ENCODE measurements at regions not wholly inside any gene's neighbourhood (a gene's known extent, or its start where the extent isn't known, plus 50 kb on each side); places are given as distances from the start of the nearest gene placed in this dataset.

DNA sequence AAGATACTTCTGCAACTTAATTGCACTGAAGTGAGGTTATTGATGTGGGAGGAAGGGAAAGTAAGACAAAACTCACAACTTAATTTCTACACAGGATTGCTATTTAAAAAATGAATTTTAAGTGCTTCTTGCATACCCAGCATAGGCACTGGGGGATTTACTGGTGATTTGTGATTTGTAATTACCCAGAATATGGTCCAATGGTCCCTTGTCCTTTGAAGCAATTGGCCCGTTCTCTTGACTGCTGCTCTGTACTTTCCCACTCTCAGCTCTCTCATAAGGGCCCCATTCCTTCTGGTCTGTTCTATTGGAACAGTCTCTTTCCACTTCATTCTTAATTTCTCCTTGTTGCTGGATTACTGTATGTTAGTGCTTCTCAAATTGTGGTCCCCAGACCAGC is 75.4 kb upstream of the SPATA31D4 start:
- no peaks in the 10 kb centered on the region for H3K9me3 ChIP-seq
- 79% methylated on average over 1 of the region's 1 CpG for whole genome bisulfite sequencing (ENCODE audit: missing lambda C conversion rate)
- no peak for FAIRE-seq

DNA sequence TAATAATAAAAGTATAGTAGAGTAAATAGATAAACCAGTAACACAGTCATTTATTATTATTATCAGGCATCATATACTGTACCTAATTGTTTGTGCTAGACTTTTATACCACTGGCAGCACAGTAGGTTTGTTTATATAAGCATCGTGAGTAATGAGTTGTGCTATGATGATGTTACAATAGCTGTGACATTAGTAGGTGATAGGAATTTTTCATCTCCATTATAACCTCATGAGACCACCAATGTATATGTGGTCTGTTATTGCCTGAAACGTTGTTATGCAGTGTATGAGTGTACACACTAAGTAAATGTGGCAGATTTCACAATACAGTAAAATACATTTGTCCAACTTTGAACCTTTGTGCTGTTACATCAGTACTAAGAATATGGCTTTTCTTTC is 72.7 kb upstream of the SPATA31D4 start:
- ChIA-PET POLR2A (no interaction called here), CTCF (interaction anchor here (1.0 to 1.2 kb wide), 2 partner anchors 12 to 50 kb away, joined by 4 to 5 read pairs; no protein-coding TSS in a partner anchor)
- ATAC-seq (peak; percentile 70 to 86), DNase-seq (ENCODE audit: low read depth in 1 of 2, low spot score in 1 of 2) (peak in 1 of 2 experiments; percentile 44), FAIRE-seq (no peak)
- Histone ChIP-seq H3K4me1 (peaks cover 13% of the 10 kb centered on the region), H3K4me2 (peak overlapping the region; percentile 45), H3K27ac (peak overlapping the region in 1 of 2 experiments; percentile 13; a peak in 1 of 6 replicates), H3K9me3 (no peaks in the 10 kb centered on the region), H3K4me3 (no peak overlapping the region)
- TF ChIP-seq, protein P1, sequence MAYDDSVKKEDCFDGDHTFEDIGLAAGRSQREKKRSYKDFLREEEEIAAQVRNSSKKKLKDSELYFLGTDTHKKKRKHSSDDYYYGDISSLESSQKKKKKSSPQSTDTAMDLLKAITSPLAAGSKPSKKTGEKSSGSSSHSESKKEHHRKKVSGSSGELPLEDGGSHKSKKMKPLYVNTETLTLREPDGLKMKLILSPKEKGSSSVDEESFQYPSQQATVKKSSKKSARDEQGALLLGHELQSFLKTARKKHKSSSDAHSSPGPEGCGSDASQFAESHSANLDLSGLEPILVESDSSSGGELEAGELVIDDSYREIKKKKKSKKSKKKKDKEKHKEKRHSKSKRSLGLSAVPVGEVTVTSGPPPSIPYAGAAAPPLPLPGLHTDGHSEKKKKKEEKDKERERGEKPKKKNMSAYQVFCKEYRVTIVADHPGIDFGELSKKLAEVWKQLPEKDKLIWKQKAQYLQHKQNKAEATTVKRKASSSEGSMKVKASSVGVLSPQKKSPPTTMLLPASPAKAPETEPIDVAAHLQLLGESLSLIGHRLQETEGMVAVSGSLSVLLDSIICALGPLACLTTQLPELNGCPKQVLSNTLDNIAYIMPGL (CRISPR knock-in tag; IDR thresholded peaks at IDR 0.05; ENCODE audit: borderline replicate concordance): no peak
- TF ChIP-seq, protein P2, sequence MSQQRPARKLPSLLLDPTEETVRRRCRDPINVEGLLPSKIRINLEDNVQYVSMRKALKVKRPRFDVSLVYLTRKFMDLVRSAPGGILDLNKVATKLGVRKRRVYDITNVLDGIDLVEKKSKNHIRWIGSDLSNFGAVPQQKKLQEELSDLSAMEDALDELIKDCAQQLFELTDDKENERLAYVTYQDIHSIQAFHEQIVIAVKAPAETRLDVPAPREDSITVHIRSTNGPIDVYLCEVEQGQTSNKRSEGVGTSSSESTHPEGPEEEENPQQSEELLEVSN (IDR thresholded peaks at IDR 0.05; ENCODE audit: borderline replicate concordance, low read depth): no peak
- TF ChIP-seq CBX2 (IDR thresholded peaks at IDR 0.05; ENCODE audit: borderline replicate concordance, low read depth): no peak
- TF ChIP-seq ESRRA (IDR thresholded peaks at IDR 0.05; ENCODE audit: borderline replicate concordance, low read length): no peak
- no peak for TF ChIP-seq HEYL (CRISPR knock-in tag; IDR thresholded peaks at IDR 0.05)
- TF ChIP-seq FOSL2 (IDR thresholded peaks at IDR 0.05): no peak
- peak; percentile 73 for TF ChIP-seq FOSL2 (CRISPR knock-in tag; IDR thresholded peaks at IDR 0.05)
- no peak for TF ChIP-seq BHLHE40 (IDR thresholded peaks at IDR 0.05; ENCODE audit: low read depth, low read length)
- TF ChIP-seq GATA3 (IDR thresholded peaks at IDR 0.05; ENCODE audit: borderline replicate concordance): peak; percentile 27; the same call in 1 of the 2 replicates
- TF ChIP-seq CEBPB (IDR thresholded peaks at IDR 0.05): peak; percentile 37 to 69; a peak in 3 of 4 replicates
- TF ChIP-seq JUNB (IDR thresholded peaks at IDR 0.05): peak; percentile 49; the same call in 1 of the 2 replicates
- TF ChIP-seq RCOR1 (IDR thresholded peaks at IDR 0.05; ENCODE audit: low read depth, low read length): no peak
- TF ChIP-seq EHF (CRISPR knock-in tag; IDR thresholded peaks at IDR 0.05): no peak
- TF ChIP-seq EP300 (IDR thresholded peaks at IDR 0.05): no peak; a peak in 1 of 5 replicates
- no peak for TF ChIP-seq CHD4 (IDR thresholded peaks at IDR 0.05; ENCODE audit: borderline replicate concordance)
- no peak for TF ChIP-seq ZNF302 (CRISPR knock-in tag; IDR thresholded peaks at IDR 0.05)
- TF ChIP-seq JUN (IDR thresholded peaks at IDR 0.05): no peak
- TF ChIP-seq, protein P3, sequence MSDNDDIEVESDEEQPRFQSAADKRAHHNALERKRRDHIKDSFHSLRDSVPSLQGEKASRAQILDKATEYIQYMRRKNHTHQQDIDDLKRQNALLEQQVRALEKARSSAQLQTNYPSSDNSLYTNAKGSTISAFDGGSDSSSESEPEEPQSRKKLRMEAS (IDR thresholded peaks at IDR 0.05): no peak
- no peak for TF ChIP-seq EHMT2 (IDR thresholded peaks at IDR 0.05; ENCODE audit: low read depth)
- no peak for TF ChIP-seq ZC3H11A (IDR thresholded peaks at IDR 0.05)
- TF ChIP-seq, protein P4, sequence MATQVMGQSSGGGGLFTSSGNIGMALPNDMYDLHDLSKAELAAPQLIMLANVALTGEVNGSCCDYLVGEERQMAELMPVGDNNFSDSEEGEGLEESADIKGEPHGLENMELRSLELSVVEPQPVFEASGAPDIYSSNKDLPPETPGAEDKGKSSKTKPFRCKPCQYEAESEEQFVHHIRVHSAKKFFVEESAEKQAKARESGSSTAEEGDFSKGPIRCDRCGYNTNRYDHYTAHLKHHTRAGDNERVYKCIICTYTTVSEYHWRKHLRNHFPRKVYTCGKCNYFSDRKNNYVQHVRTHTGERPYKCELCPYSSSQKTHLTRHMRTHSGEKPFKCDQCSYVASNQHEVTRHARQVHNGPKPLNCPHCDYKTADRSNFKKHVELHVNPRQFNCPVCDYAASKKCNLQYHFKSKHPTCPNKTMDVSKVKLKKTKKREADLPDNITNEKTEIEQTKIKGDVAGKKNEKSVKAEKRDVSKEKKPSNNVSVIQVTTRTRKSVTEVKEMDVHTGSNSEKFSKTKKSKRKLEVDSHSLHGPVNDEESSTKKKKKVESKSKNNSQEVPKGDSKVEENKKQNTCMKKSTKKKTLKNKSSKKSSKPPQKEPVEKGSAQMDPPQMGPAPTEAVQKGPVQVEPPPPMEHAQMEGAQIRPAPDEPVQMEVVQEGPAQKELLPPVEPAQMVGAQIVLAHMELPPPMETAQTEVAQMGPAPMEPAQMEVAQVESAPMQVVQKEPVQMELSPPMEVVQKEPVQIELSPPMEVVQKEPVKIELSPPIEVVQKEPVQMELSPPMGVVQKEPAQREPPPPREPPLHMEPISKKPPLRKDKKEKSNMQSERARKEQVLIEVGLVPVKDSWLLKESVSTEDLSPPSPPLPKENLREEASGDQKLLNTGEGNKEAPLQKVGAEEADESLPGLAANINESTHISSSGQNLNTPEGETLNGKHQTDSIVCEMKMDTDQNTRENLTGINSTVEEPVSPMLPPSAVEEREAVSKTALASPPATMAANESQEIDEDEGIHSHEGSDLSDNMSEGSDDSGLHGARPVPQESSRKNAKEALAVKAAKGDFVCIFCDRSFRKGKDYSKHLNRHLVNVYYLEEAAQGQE (IDR thresholded peaks at IDR 0.05): no peak
- 0% methylated on average over 2 of the region's 2 CpGs for WGBS (ENCODE audit: missing lambda C conversion rate)

More for the DNA sequence above, 75.4 kb upstream of the SPATA31D4 start:
- CTCF ChIA-PET: interaction anchor here (1.1 kb wide), 1 partner anchor 12 kb away, joined by 3 read pairs; no protein-coding TSS in a partner anchor
- TF ChIP-seq HEYL (CRISPR knock-in tag; IDR thresholded peaks at IDR 0.05): no peak
- TF ChIP-seq EHMT2 (IDR thresholded peaks at IDR 0.05; ENCODE audit: low read depth): no peak
- no peak for TF ChIP-seq HOXB5 (CRISPR knock-in tag; IDR thresholded peaks at IDR 0.05)
- TF ChIP-seq, protein P5, sequence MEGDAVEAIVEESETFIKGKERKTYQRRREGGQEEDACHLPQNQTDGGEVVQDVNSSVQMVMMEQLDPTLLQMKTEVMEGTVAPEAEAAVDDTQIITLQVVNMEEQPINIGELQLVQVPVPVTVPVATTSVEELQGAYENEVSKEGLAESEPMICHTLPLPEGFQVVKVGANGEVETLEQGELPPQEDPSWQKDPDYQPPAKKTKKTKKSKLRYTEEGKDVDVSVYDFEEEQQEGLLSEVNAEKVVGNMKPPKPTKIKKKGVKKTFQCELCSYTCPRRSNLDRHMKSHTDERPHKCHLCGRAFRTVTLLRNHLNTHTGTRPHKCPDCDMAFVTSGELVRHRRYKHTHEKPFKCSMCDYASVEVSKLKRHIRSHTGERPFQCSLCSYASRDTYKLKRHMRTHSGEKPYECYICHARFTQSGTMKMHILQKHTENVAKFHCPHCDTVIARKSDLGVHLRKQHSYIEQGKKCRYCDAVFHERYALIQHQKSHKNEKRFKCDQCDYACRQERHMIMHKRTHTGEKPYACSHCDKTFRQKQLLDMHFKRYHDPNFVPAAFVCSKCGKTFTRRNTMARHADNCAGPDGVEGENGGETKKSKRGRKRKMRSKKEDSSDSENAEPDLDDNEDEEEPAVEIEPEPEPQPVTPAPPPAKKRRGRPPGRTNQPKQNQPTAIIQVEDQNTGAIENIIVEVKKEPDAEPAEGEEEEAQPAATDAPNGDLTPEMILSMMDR (IDR thresholded peaks at IDR 0.05): no peak
- TF ChIP-seq NR3C1 (IDR thresholded peaks at IDR 0.05): no peak
- TF ChIP-seq FOSL2 (IDR thresholded peaks at IDR 0.05): no peak
- TF ChIP-seq FOSL2 (CRISPR knock-in tag; IDR thresholded peaks at IDR 0.05): no peak
- TF ChIP-seq HDAC2 (IDR thresholded peaks at IDR 0.05): no peak
- TF ChIP-seq POLR2AphosphoS2 (conservative IDR thresholded peaks at IDR 0.05; ENCODE audit: low read length): no peak
- TF ChIP-seq, protein P6, sequence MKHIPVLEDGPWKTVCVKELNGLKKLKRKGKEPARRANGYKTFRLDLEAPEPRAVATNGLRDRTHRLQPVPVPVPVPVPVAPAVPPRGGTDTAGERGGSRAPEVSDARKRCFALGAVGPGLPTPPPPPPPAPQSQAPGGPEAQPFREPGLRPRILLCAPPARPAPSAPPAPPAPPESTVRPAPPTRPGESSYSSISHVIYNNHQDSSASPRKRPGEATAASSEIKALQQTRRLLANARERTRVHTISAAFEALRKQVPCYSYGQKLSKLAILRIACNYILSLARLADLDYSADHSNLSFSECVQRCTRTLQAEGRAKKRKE (CRISPR knock-in tag; IDR thresholded peaks at IDR 0.05; ENCODE audit: low read depth): no peak
- TF ChIP-seq EHF (CRISPR knock-in tag; IDR thresholded peaks at IDR 0.05): no peak
- H3K4me3 ChIP-seq: no peak overlapping the region
- no peak for ATAC-seq
- no peak overlapping the region for H3K27ac ChIP-seq
- POLR2A ChIA-PET: interaction anchor here (0.7 kb wide), 1 partner anchor 37 kb away, joined by 3 read pairs; no protein-coding TSS in a partner anchor
- H3K4me2 ChIP-seq: no peak overlapping the region
- peaks cover 20% of the 10 kb centered on the region for H3K4me1 ChIP-seq
- no peak for DNase-seq (ENCODE audit: low read depth in 1 of 2, low spot score in 1 of 2)
